ENCODE measurements at regions not wholly inside any gene's neighbourhood (a gene's known extent, or its start where the extent isn't known, plus 50 kb on each side); places are given as distances from the start of the nearest gene placed in this dataset.

- no peak for DNase-seq (ENCODE audit: low spot score)
These were observed 238.9 kb downstream of the PRL start for GRCh38 chr6:22057962-22058361.

GRCh38 chr6:22059126-22059525, 237.7 kb downstream of the PRL start:
- DNase-seq (ENCODE audit: low spot score), result no peak

- no peak for DNase-seq (ENCODE audit: low spot score)
These were observed 236.9 kb downstream of the PRL start for GRCh38 chr6:22059946-22060345.

GRCh38 chr6:22062807-22063408, 233.9 kb downstream of the PRL start:
- no peak for DNase-seq (ENCODE audit: low spot score)

- DNase-seq (ENCODE audit: low spot score), result no peak
These were observed 232.3 kb downstream of the PRL start for GRCh38 chr6:22064558-22064957.

GRCh38 chr6:22067122-22067521, 229.7 kb downstream of the PRL start:
- no peak for DNase-seq (ENCODE audit: low spot score)

GRCh38 chr6:22067671-22068070, 229.2 kb downstream of the PRL start:
- DNase-seq (ENCODE audit: low spot score), result no peak

GRCh38 chr6:22068561-22069305, 228.1 kb downstream of the PRL start:
- no peak for DNase-seq (ENCODE audit: low spot score)

- no peak for DNase-seq (ENCODE audit: low spot score)
These were observed 227.5 kb downstream of the PRL start for GRCh38 chr6:22069306-22069800.

GRCh38 chr6:22071270-22072041, 225.4 kb downstream of the PRL start:
- DNase-seq (ENCODE audit: low spot score), result no peak

- no peak for DNase-seq (ENCODE audit: low spot score)
These were observed 223.9 kb downstream of the PRL start for GRCh38 chr6:22072949-22073348.

GRCh38 chr6:22073516-22074198, 223.2 kb downstream of the PRL start:
- DNase-seq (ENCODE audit: low spot score), result no peak

GRCh38 chr6:22078288-22078687, 218.5 kb downstream of the PRL start:
- DNase-seq (ENCODE audit: low spot score), result no peak

- no peak for DNase-seq (ENCODE audit: low spot score)
These were observed 217.9 kb downstream of the PRL start for GRCh38 chr6:22078802-22079545.

- no peak for DNase-seq (ENCODE audit: low spot score)
These were observed 217.1 kb downstream of the PRL start for GRCh38 chr6:22079783-22080182.

- DNase-seq (ENCODE audit: low spot score), result no peak
These were observed 215.1 kb downstream of the PRL start for GRCh38 chr6:22081709-22082108.

- no peak for DNase-seq (ENCODE audit: low spot score)
These were observed 214.6 kb downstream of the PRL start for GRCh38 chr6:22082218-22082617.

- DNase-seq (ENCODE audit: low spot score), result no peak
These were observed 213.7 kb downstream of the PRL start for GRCh38 chr6:22083119-22083518.

- no peak for DNase-seq (ENCODE audit: low spot score)
These were observed 208.7 kb downstream of the PRL start for GRCh38 chr6:22087960-22088706.

GRCh38 chr6:22091424-22091948, 205.3 kb downstream of the PRL start:
- no peak for DNase-seq (ENCODE audit: low spot score)

Measured in ureter (tissue), 1 donor.